H9 (cell line): ENCODE measurements at regions not wholly inside any gene's neighbourhood (a gene's known extent, or its start where the extent isn't known, plus 50 kb on each side); places are given as distances from the start of the nearest gene placed in this dataset.
"Not testable (repeated sequence)": the region's sequence is repeated elsewhere in the genome, so short reads cannot be mapped to it uniquely, and the experiment has no call there.

ENCODE experiments used
- DNase-seq: peaks from one replicate; pipeline ENCODE4 v3.0.0-alpha.2; 2017
- H2AFZ ChIP-seq: one replicate; pipeline ENCODE4 v1.6.1; 2013; ENCODE audit warnings: mild to moderate bottlenecking, low read length, control low read depth, moderate library complexity
- H2AK5ac ChIP-seq: 2 replicates; pipeline ENCODE4 v1.6.1; 2013; ENCODE audit warnings: low read length, control low read depth, mixed read lengths; ENCODE audit not compliant: insufficient read length
- H2BK120ac ChIP-seq: one replicate; pipeline ENCODE4 v1.6.1; 2013; ENCODE audit warnings: low read depth, mild to moderate bottlenecking, low read length, control low read depth, inconsistent platforms; ENCODE audit not compliant: poor library complexity, severe bottlenecking
- H2BK12ac ChIP-seq: 2 replicates; pipeline ENCODE4 v1.6.1; 2013; ENCODE audit warnings: low read length, control low read depth, mixed read lengths, low read depth; ENCODE audit not compliant: insufficient read length
- H2BK15ac ChIP-seq: 2 replicates; pipeline ENCODE4 v1.6.1; 2013; ENCODE audit warnings: low read depth, low read length, control low read depth
- H2BK20ac ChIP-seq: one replicate; pipeline ENCODE4 v1.6.1; 2013; ENCODE audit warnings: low read depth, mild to moderate bottlenecking, low read length, control low read depth, inconsistent platforms; ENCODE audit not compliant: poor library complexity, severe bottlenecking
- H2BK5ac ChIP-seq: 2 replicates; pipeline ENCODE4 v1.6.1; 2013; ENCODE audit warnings: low read length, control low read depth, mixed read lengths; ENCODE audit not compliant: insufficient read length
- H3K14ac ChIP-seq: 2 replicates; pipeline ENCODE4 v1.6.1; 2013; ENCODE audit warnings: low read length, control low read depth; ENCODE audit not compliant: insufficient read depth
- H3K18ac ChIP-seq: 2 replicates; pipeline ENCODE4 v1.6.1; 2013; ENCODE audit warnings: low read depth, mild to moderate bottlenecking, mixed read lengths, low read length, control low read depth; ENCODE audit not compliant: insufficient read length
- H3K23ac ChIP-seq: 2 replicates; pipeline ENCODE4 v1.6.1; 2013; ENCODE audit warnings: low read length, control low read depth, mixed read lengths, low read depth; ENCODE audit not compliant: insufficient read length
- H3K23me2 ChIP-seq: 2 replicates; pipeline ENCODE4 v1.6.1; 2013; ENCODE audit warnings: low read depth, mild to moderate bottlenecking, mixed read lengths, low read length, control low read depth; ENCODE audit not compliant: insufficient read length, poor library complexity, severe bottlenecking
- H3K27ac ChIP-seq: 2 replicates; pipeline ENCODE4 v1.5.1; 2013; ENCODE audit warnings: low read length, control low read depth, mixed read lengths, low read depth; ENCODE audit not compliant: insufficient read length
- H3K27me3 ChIP-seq: 2 replicates; pipeline ENCODE4 v1.6.1; 2013; ENCODE audit warnings: low read length, control low read depth, inconsistent platforms; ENCODE audit not compliant: insufficient read depth
- H3K4ac ChIP-seq: 2 replicates; pipeline ENCODE4 v1.6.1; 2013; ENCODE audit warnings: low read depth, mild to moderate bottlenecking, control low read depth, inconsistent platforms, low read length, moderate library complexity
- H3K4me1 ChIP-seq: 2 replicates; pipeline ENCODE4 v1.6.1; 2013; ENCODE audit warnings: low read length, control low read depth, inconsistent platforms; ENCODE audit not compliant: insufficient read depth
- H3K4me2 ChIP-seq: 2 replicates; pipeline ENCODE4 v1.6.1; 2013; ENCODE audit warnings: low read length, control low read depth, mixed read lengths; ENCODE audit not compliant: insufficient read length, insufficient read depth
- H3K56ac ChIP-seq: 2 replicates; pipeline ENCODE4 v1.6.1; 2013; ENCODE audit warnings: low read depth, mild to moderate bottlenecking, mixed read lengths, low read length, control low read depth; ENCODE audit not compliant: insufficient read length
- H3K79me1 ChIP-seq: 2 replicates; pipeline ENCODE4 v1.6.1; 2013; ENCODE audit warnings: low read depth, mild to moderate bottlenecking, moderate library complexity, low read length, control low read depth, inconsistent platforms; ENCODE audit not compliant: insufficient read depth, poor library complexity, severe bottlenecking
- H3K79me2 ChIP-seq: 2 replicates; pipeline ENCODE4 v1.6.1; 2013; ENCODE audit warnings: low read length, control low read depth, inconsistent platforms; ENCODE audit not compliant: insufficient read depth
- H3K9ac ChIP-seq: 2 replicates; pipeline ENCODE4 v1.6.1; 2013; ENCODE audit warnings: low read length, control low read depth, mixed read lengths; ENCODE audit not compliant: insufficient read length; ENCODE audit errors: extremely low read depth
- H3K9me3 ChIP-seq: one replicate; pipeline ENCODE4 v1.6.1; 2013; ENCODE audit warnings: low read depth, low read length, inconsistent platforms; ENCODE audit not compliant: control insufficient read depth
- H3T11ph ChIP-seq: one replicate; pipeline ENCODE4 v1.6.1; 2013; ENCODE audit warnings: mild to moderate bottlenecking, low read length, control low read depth, inconsistent platforms
- H4K20me1 ChIP-seq: one replicate; pipeline ENCODE4 v1.6.1; 2013; ENCODE audit not compliant: control insufficient read depth, insufficient read length, insufficient read depth
- H4K5ac ChIP-seq: 2 replicates; pipeline ENCODE4 v1.6.1; 2013; ENCODE audit warnings: low read depth, mild to moderate bottlenecking, mixed read lengths, low read length, control low read depth; ENCODE audit not compliant: insufficient read length
- H4K8ac ChIP-seq: replicated peaks from 2 replicates; pipeline ENCODE4 v1.6.1; 2013; ENCODE audit warnings: low read length, control low read depth, mixed read lengths, low read depth; ENCODE audit not compliant: insufficient read length
- H4K91ac ChIP-seq: 2 replicates; pipeline ENCODE4 v1.6.1; 2013; ENCODE audit warnings: low read depth, mild to moderate bottlenecking, moderate library complexity, mixed read lengths, low read length, control low read depth; ENCODE audit not compliant: insufficient read length
- H3K27ac Mint-ChIP-seq, 3 experiments: 2 replicates in 2 of 3; 3 replicates in 1 of 3; pipeline ENCODE4 v1.8.0; 2020 to 2021; ENCODE audit warnings: mixed read lengths in 3 of 3, mild to moderate bottlenecking in 1 of 3, moderate library complexity in 1 of 3
- H3K27me3 Mint-ChIP-seq: 2 replicates; pipeline ENCODE4 v1.8.0; 2021; ENCODE audit warnings: low read depth, mild to moderate bottlenecking, moderate library complexity, mixed read lengths
- H3K36me3 Mint-ChIP-seq, 3 experiments: 2 replicates in 2 of 3; 3 replicates in 1 of 3; pipeline ENCODE4 v1.8.0; 2020 to 2021; ENCODE audit warnings: low read depth in 3 of 3, mixed read lengths in 3 of 3; ENCODE audit not compliant: insufficient read depth in 1 of 3
- H3K4me1 Mint-ChIP-seq, 2 experiments: 2 replicates each; pipeline ENCODE4 v1.8.0; 2020; ENCODE audit warnings: mixed read lengths in 2 of 2
- H3K4me3 Mint-ChIP-seq, 2 experiments: 2 replicates in 1 of 2; 3 replicates in 1 of 2; pipeline ENCODE4 v1.8.0; 2020 to 2021; ENCODE audit warnings: mild to moderate bottlenecking in 2 of 2, mixed read lengths in 2 of 2, moderate library complexity in 1 of 2
- H3K9me3 Mint-ChIP-seq, 2 experiments: 2 replicates in 1 of 2; 3 replicates in 1 of 2; pipeline ENCODE4 v1.8.0; 2020; ENCODE audit warnings: mild to moderate bottlenecking in 2 of 2, mixed read lengths in 2 of 2, moderate library complexity in 1 of 2
- CTCF ChIP-seq: fragments of 200-600 bp; sonication (generic); conservative IDR thresholded peaks from 3 replicates; pipeline ENCODE4 v1.8.0; 2021; ENCODE audit warnings: antibody characterized with exemption, mild to moderate bottlenecking
- WGBS: extraction: QIAGEN DNeasy Blood & Tissue Kit; methylation state at CpG from one replicate; pipeline ENCODE4 v1.1.7; 2013; ENCODE audit warnings: missing lambda C conversion rate, low lambda C conversion rate, mixed read lengths; ENCODE audit not compliant: insufficient read length; ENCODE audit errors: extremely low coverage; 5-methylcytosine and 5-hydroxymethylcytosine counted together

- Histone ChIP-seq H3K27me3 (no peaks in the 10 kb centered on the region), H2BK120ac (no peak overlapping the region), H3K23me2 (no peaks in the 10 kb centered on the region), H4K8ac (no peak overlapping the region), H3K9ac (no peak overlapping the region), H3K4me2 (no peak overlapping the region), H2BK12ac (no peak overlapping the region), H4K91ac (no peak overlapping the region), H3K14ac (no peak overlapping the region), H2AK5ac (no peak overlapping the region), H3K4ac (no peak overlapping the region), H3T11ph (no peak overlapping the region), H3K79me2 (no peaks in the 10 kb centered on the region), H3K56ac (no peak overlapping the region), H2AFZ (no peak overlapping the region), H4K5ac (no peak overlapping the region), H2BK20ac (no peak overlapping the region), H3K18ac (no peak overlapping the region), H4K20me1 (no peaks in the 10 kb centered on the region), H3K27ac (no peak overlapping the region), H3K9me3 (peaks cover 38% of the 10 kb centered on the region), H3K4me1 (no peaks in the 10 kb centered on the region), H2BK5ac (no peak overlapping the region), H3K23ac (no peak overlapping the region), H3K79me1 (no peaks in the 10 kb centered on the region), H2BK15ac (no peak overlapping the region)
- TF ChIP-seq CTCF: no peak
- Mint-ChIP-seq H3K4me1 (no peaks in the 10 kb centered on the region), H3K9me3 (peaks cover 53 to 58% of the 10 kb centered on the region in 2 experiments), H3K27ac (no peak overlapping the region), H3K36me3 (peaks cover 12 to 19% (median 12%) of the 10 kb centered on the region in 3 experiments), H3K4me3 (no peak overlapping the region; a peak in 1 of 5 replicates), H3K27me3 (no peaks in the 10 kb centered on the region; the same call in 1 of the 2 replicates)
- WGBS: no CpG with 5 or more reads among the region's 18 CpGs
- no peak for DNase-seq
These were observed 234.4 kb downstream of the TMEM121 start for GRCh38 chr14:105760691-105761344.

GRCh38 chr14:105761345-105761740, 235.0 kb downstream of the TMEM121 start:
- not testable (repeated sequence) for H3K4me1 Mint-ChIP-seq, H3K27me3 ChIP-seq, H2BK5ac ChIP-seq, DNase-seq, H2AFZ ChIP-seq, H3K4me3 Mint-ChIP-seq, H3K27ac ChIP-seq, H3T11ph ChIP-seq, H3K18ac ChIP-seq, H3K79me2 ChIP-seq, H3K56ac ChIP-seq, H4K91ac ChIP-seq, H3K4ac ChIP-seq, H2AK5ac ChIP-seq, H3K27me3 Mint-ChIP-seq, H2BK20ac ChIP-seq, H2BK15ac ChIP-seq, H3K23me2 ChIP-seq, H3K4me1 ChIP-seq, H3K23ac ChIP-seq, H3K4me2 ChIP-seq, H4K5ac ChIP-seq, H3K79me1 ChIP-seq, H4K8ac ChIP-seq, H4K20me1 ChIP-seq, H2BK120ac ChIP-seq, H3K9ac ChIP-seq, H2BK12ac ChIP-seq, H3K14ac ChIP-seq, H3K27ac Mint-ChIP-seq
- no CpG with 5 or more reads among the region's 5 CpGs for WGBS
- Mint-ChIP-seq H3K36me3 (peaks cover 14 to 21% (median 16%) of the 10 kb centered on the region in 3 experiments), H3K9me3 (peaks cover 55 to 60% of the 10 kb centered on the region in 2 experiments)
- H3K9me3 ChIP-seq: peaks cover 43% of the 10 kb centered on the region
